ENCODE measurements at regions not wholly inside any gene's neighbourhood (a gene's known extent, or its start where the extent isn't known, plus 50 kb on each side); places are given as distances from the start of the nearest gene placed in this dataset.

DNA sequence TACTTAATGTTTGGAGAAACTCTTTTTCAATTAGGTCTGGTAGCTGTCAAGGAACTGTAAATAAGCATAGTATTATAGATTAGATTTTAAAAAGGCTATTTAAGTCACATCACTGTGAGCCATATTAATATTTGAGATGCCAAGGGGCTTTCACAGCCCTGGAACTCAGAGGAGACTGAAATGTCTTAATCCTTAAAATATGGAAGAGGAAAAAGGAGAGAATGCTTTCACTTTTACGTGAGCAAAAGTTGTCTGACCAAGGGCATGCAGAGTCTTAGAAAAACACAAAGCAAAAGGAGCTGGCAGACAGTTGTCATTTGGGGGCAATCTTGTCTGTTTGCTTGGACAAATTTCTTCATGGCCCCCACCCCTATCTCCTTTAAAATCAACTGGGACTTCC, 253.2 kb upstream of the IGFBP7 start:
- TF ChIP-seq CTCF (conservative IDR thresholded peaks at IDR 0.05; ENCODE audit: low read length) (no peak), EZH2phosphoT487 (IDR thresholded peaks at IDR 0.05; ENCODE audit: borderline replicate concordance, low read depth, low read length) (no peak)
